ENCODE measurements at regions not wholly inside any gene's neighbourhood (a gene's known extent, or its start where the extent isn't known, plus 50 kb on each side); places are given as distances from the start of the nearest gene placed in this dataset.

GRCh38 chr14:53780051-53780555 is 176.5 kb downstream of the BMP4 start:
- ATAC-seq (ENCODE audit: low FRiP score) (no peak), DNase-seq (no peak)
- intact Hi-C loops (cut with DNase I), result no loop called here
- H3K9me3 ChIP-seq (ENCODE audit: control insufficient read depth, low read length), result no peaks in the 10 kb centered on the region
- H3K4me3 ChIP-seq (ENCODE audit: low read length in 2 of 2), result no peak overlapping the region
- no peaks in the 10 kb centered on the region for H3K27me3 ChIP-seq (ENCODE audit: control insufficient read depth in 1 of 2, insufficient read depth in 2 of 2, low read length in 1 of 2)
- 90 to 91% methylated on average over 7 of the region's 7 CpGs for WGBS, 2 donors
- no peaks in the 10 kb centered on the region for H3K4me1 ChIP-seq (ENCODE audit: control insufficient read depth in 1 of 2, insufficient read depth in 2 of 2, low read length in 2 of 2)
- no peaks in the 10 kb centered on the region for H3K36me3 ChIP-seq (ENCODE audit: control insufficient read depth in 1 of 2, insufficient read depth in 2 of 2, low read length in 1 of 2)
- no peak overlapping the region for H3K27ac ChIP-seq (ENCODE audit: low read depth in 1 of 2, low read length in 2 of 2)

- no peaks in the 10 kb centered on the region for H3K4me1 ChIP-seq (ENCODE audit: control insufficient read depth in 1 of 2, insufficient read depth in 2 of 2, low read length in 2 of 2)
- no peak overlapping the region for H3K4me3 ChIP-seq (ENCODE audit: low read length in 2 of 2)
- H3K27ac ChIP-seq (ENCODE audit: low read depth in 1 of 2, low read length in 2 of 2), result no peak overlapping the region
- no peaks in the 10 kb centered on the region for H3K36me3 ChIP-seq (ENCODE audit: control insufficient read depth in 1 of 2, insufficient read depth in 2 of 2, low read length in 1 of 2)
- intact Hi-C loops (cut with DNase I), result no loop called here
- 61 to 63% methylated on average over 2 of the region's 2 CpGs for WGBS, 2 donors
- DNase-seq (no peak), ATAC-seq (ENCODE audit: low FRiP score) (no peak)
- H3K27me3 ChIP-seq (ENCODE audit: control insufficient read depth in 1 of 2, insufficient read depth in 2 of 2, low read length in 1 of 2), result no peaks in the 10 kb centered on the region
- no peaks in the 10 kb centered on the region for H3K9me3 ChIP-seq (ENCODE audit: control insufficient read depth, low read length)
Observed at GRCh38 chr14:53779301-53779700, 177.3 kb downstream of the BMP4 start.

- Histone ChIP-seq H3K4me1 (ENCODE audit: control insufficient read depth in 1 of 2, insufficient read depth in 2 of 2, low read length in 2 of 2) (no peaks in the 10 kb centered on the region), H3K27me3 (ENCODE audit: control insufficient read depth in 1 of 2, insufficient read depth in 2 of 2, low read length in 1 of 2) (no peaks in the 10 kb centered on the region), H3K36me3 (ENCODE audit: control insufficient read depth in 1 of 2, insufficient read depth in 2 of 2, low read length in 1 of 2) (no peaks in the 10 kb centered on the region), H3K4me3 (ENCODE audit: low read length in 2 of 2) (no peak overlapping the region), H3K9me3 (ENCODE audit: control insufficient read depth, low read length) (no peaks in the 10 kb centered on the region), H3K27ac (ENCODE audit: low read depth in 1 of 2, low read length in 2 of 2) (no peak overlapping the region)
- ATAC-seq (ENCODE audit: low FRiP score) (no peak), DNase-seq (no peak)
- intact Hi-C loops (cut with DNase I), result no loop called here
Observed at GRCh38 chr14:53778263-53778662, 178.4 kb downstream of the BMP4 start.

GRCh38 chr14:53772936-53773335 is 183.7 kb downstream of the BMP4 start:
- H3K4me1 ChIP-seq (ENCODE audit: control insufficient read depth in 1 of 2, insufficient read depth in 2 of 2, low read length in 2 of 2), result no peaks in the 10 kb centered on the region
- DNase-seq, result no peak
- H3K9me3 ChIP-seq (ENCODE audit: control insufficient read depth, low read length), result no peaks in the 10 kb centered on the region
- no peaks in the 10 kb centered on the region for H3K27me3 ChIP-seq (ENCODE audit: control insufficient read depth in 1 of 2, insufficient read depth in 2 of 2, low read length in 1 of 2)
- 60 to 75% methylated on average over 5 of the region's 5 CpGs for WGBS, 2 donors
- no peak overlapping the region for H3K27ac ChIP-seq (ENCODE audit: low read depth in 1 of 2, low read length in 2 of 2)
- intact Hi-C loops (cut with DNase I), result no loop called here
- H3K4me3 ChIP-seq (ENCODE audit: low read length in 2 of 2), result no peak overlapping the region
- ATAC-seq (ENCODE audit: low FRiP score), result no peak
- no peaks in the 10 kb centered on the region for H3K36me3 ChIP-seq (ENCODE audit: control insufficient read depth in 1 of 2, insufficient read depth in 2 of 2, low read length in 1 of 2)

- Histone ChIP-seq H3K27ac (ENCODE audit: low read depth in 1 of 2, low read length in 2 of 2) (no peak overlapping the region), H3K27me3 (ENCODE audit: control insufficient read depth in 1 of 2, insufficient read depth in 2 of 2, low read length in 1 of 2) (no peaks in the 10 kb centered on the region), H3K36me3 (ENCODE audit: control insufficient read depth in 1 of 2, insufficient read depth in 2 of 2, low read length in 1 of 2) (no peaks in the 10 kb centered on the region), H3K4me1 (ENCODE audit: control insufficient read depth in 1 of 2, insufficient read depth in 2 of 2, low read length in 2 of 2) (no peaks in the 10 kb centered on the region), H3K4me3 (ENCODE audit: low read length in 2 of 2) (no peak overlapping the region), H3K9me3 (ENCODE audit: control insufficient read depth, low read length) (no peaks in the 10 kb centered on the region)
- no peak for ATAC-seq (ENCODE audit: low FRiP score)
- no peak for DNase-seq
- WGBS, 2 donors, result 67 to 68% methylated on average over 2 of the region's 2 CpGs
- intact Hi-C loops (cut with DNase I), result no loop called here
Observed at GRCh38 chr14:53767566-53767965, 189.1 kb downstream of the BMP4 start.

GRCh38 chr14:53766601-53767000 is 190.0 kb downstream of the BMP4 start:
- Histone ChIP-seq H3K4me1 (ENCODE audit: control insufficient read depth in 1 of 2, insufficient read depth in 2 of 2, low read length in 2 of 2) (no peaks in the 10 kb centered on the region), H3K36me3 (ENCODE audit: control insufficient read depth in 1 of 2, insufficient read depth in 2 of 2, low read length in 1 of 2) (no peaks in the 10 kb centered on the region), H3K9me3 (ENCODE audit: control insufficient read depth, low read length) (no peaks in the 10 kb centered on the region), H3K27me3 (ENCODE audit: control insufficient read depth in 1 of 2, insufficient read depth in 2 of 2, low read length in 1 of 2) (no peaks in the 10 kb centered on the region), H3K27ac (ENCODE audit: low read depth in 1 of 2, low read length in 2 of 2) (no peak overlapping the region), H3K4me3 (ENCODE audit: low read length in 2 of 2) (no peak overlapping the region)
- DNase-seq (no peak), ATAC-seq (ENCODE audit: low FRiP score) (no peak)
- intact Hi-C loops (cut with DNase I), result no loop called here

- 89% methylated on average over 2 of the region's 2 CpGs for WGBS, 2 donors
- intact Hi-C loops (cut with DNase I), result no loop called here
- no peak for ATAC-seq (ENCODE audit: low FRiP score)
Observed at GRCh38 chr14:53766106-53766505, 190.5 kb downstream of the BMP4 start.

GRCh38 chr14:53764846-53765245 is 191.8 kb downstream of the BMP4 start:
- H3K4me1 ChIP-seq (ENCODE audit: control insufficient read depth in 1 of 2, insufficient read depth in 2 of 2, low read length in 2 of 2), result no peaks in the 10 kb centered on the region
- DNase-seq (no peak), ATAC-seq (ENCODE audit: low FRiP score) (no peak)
- no peaks in the 10 kb centered on the region for H3K27me3 ChIP-seq (ENCODE audit: control insufficient read depth in 1 of 2, insufficient read depth in 2 of 2, low read length in 1 of 2)
- intact Hi-C loops (cut with DNase I), result no loop called here
- no peak overlapping the region for H3K4me3 ChIP-seq (ENCODE audit: low read length in 2 of 2)
- 96 to 97% methylated on average over 1 of the region's 1 CpG for WGBS, 2 donors
- no peak overlapping the region for H3K27ac ChIP-seq (ENCODE audit: low read depth in 1 of 2, low read length in 2 of 2)
- H3K36me3 ChIP-seq (ENCODE audit: control insufficient read depth in 1 of 2, insufficient read depth in 2 of 2, low read length in 1 of 2), result no peaks in the 10 kb centered on the region
- no peaks in the 10 kb centered on the region for H3K9me3 ChIP-seq (ENCODE audit: control insufficient read depth, low read length)

More at GRCh38 chr14:53766106-53766505, 190.5 kb downstream of the BMP4 start:
- H3K4me1 ChIP-seq (ENCODE audit: control insufficient read depth in 1 of 2, insufficient read depth in 2 of 2, low read length in 2 of 2), result no peaks in the 10 kb centered on the region
- no peak overlapping the region for H3K4me3 ChIP-seq (ENCODE audit: low read length in 2 of 2)
- H3K27ac ChIP-seq (ENCODE audit: low read depth in 1 of 2, low read length in 2 of 2), result no peak overlapping the region
- no peaks in the 10 kb centered on the region for H3K9me3 ChIP-seq (ENCODE audit: control insufficient read depth, low read length)
- no peaks in the 10 kb centered on the region for H3K36me3 ChIP-seq (ENCODE audit: control insufficient read depth in 1 of 2, insufficient read depth in 2 of 2, low read length in 1 of 2)
- no peak for DNase-seq
- no peaks in the 10 kb centered on the region for H3K27me3 ChIP-seq (ENCODE audit: control insufficient read depth in 1 of 2, insufficient read depth in 2 of 2, low read length in 1 of 2)

GRCh38 chr14:53758141-53758540 is 198.5 kb downstream of the BMP4 start:
- WGBS, 2 donors, result 87 to 91% methylated on average over 2 of the region's 2 CpGs
- Histone ChIP-seq H3K36me3 (ENCODE audit: control insufficient read depth in 1 of 2, insufficient read depth in 2 of 2, low read length in 1 of 2) (no peaks in the 10 kb centered on the region), H3K9me3 (ENCODE audit: control insufficient read depth, low read length) (peaks cover 2% of the 10 kb centered on the region), H3K4me1 (ENCODE audit: control insufficient read depth in 1 of 2, insufficient read depth in 2 of 2, low read length in 2 of 2) (no peaks in the 10 kb centered on the region), H3K27me3 (ENCODE audit: control insufficient read depth in 1 of 2, insufficient read depth in 2 of 2, low read length in 1 of 2) (no peaks in the 10 kb centered on the region), H3K27ac (ENCODE audit: low read depth in 1 of 2, low read length in 2 of 2) (no peak overlapping the region), H3K4me3 (ENCODE audit: low read length in 2 of 2) (no peak overlapping the region)
- no peak for ATAC-seq (ENCODE audit: low FRiP score)
- no peak for DNase-seq
- intact Hi-C loops (cut with DNase I), result no loop called here

Measured in aorta (tissue), 5 donors.